ENCODE measurements at regions not wholly inside any gene's neighbourhood (a gene's known extent, or its start where the extent isn't known, plus 50 kb on each side); places are given as distances from the start of the nearest gene placed in this dataset.
A peak's percentile ranks its signal among the peaks of the same experiment; 100 is the strongest.

DNA sequence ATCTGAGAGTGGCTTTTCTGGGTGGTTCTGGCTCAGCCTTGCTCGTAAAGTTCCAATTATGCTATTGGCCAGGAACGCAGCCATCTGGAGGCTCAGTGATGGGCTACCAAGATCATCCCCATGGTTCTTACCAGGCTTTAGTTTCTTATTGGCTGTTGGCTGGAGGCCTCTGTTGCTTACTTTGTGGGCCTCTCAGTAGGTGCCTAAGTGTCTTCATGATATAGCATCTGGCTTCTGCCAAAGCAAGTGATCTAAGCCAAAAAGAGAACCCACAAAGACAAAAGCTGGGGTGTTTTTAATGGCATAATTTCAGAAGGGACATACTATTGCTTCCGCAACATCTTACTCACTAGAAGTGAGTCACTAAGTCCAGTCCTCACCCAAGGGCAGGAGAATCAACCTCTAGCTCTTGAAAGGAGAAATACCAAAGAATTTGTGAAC is 132.0 kb upstream of the MDFIC start:
- POLR2A ChIA-PET: no interaction called here
- peak in 1 of 2 experiments; percentile 43; a peak in 1 of 6 replicates for ATAC-seq
- H3K27ac ChIP-seq: no peak overlapping the region
- CTCF ChIA-PET: no interaction called here
- DNase-seq (ENCODE audit: low read depth in 1 of 2, low spot score in 1 of 2): no peak
- no peak overlapping the region for H3K4me3 ChIP-seq
- FAIRE-seq: no peak
- no peak for TF ChIP-seq CBX8 (IDR thresholded peaks at IDR 0.05)
- no peak for TF ChIP-seq FOSL2 (IDR thresholded peaks at IDR 0.05)
- peak; percentile 25; the same call in 1 of the 2 replicates for TF ChIP-seq FOSL2 (CRISPR knock-in tag; IDR thresholded peaks at IDR 0.05)
- 59% methylated on average over 3 of the region's 3 CpGs for WGBS (ENCODE audit: missing lambda C conversion rate)
- H3K9me3 ChIP-seq: no peaks in the 10 kb centered on the region
- no peaks in the 10 kb centered on the region for H3K4me1 ChIP-seq
- H3K4me2 ChIP-seq: no peak overlapping the region

GRCh38 chr7:114790521-114790920 is 131.4 kb upstream of the MDFIC start:
- no peak for FAIRE-seq

DNA sequence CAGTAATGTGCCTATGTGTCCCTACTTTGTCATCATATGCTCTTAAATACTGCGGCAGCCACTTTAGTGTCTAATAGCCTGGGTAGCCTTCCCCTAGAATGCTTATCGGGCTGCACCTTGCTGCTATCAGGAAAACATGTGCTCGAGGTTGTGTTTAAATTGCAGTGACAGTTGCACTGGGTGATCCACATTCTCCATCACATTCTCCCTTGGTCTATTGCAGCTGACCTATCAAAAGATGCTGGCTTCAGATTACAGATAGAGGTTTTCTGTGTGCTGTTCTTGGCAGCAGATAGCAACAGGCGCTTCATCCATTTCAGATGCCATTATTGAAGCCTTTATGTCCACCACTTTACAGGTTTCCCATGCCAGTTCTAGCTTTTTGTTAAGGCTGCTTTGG is 130.1 kb upstream of the MDFIC start:
- H3K4me1 ChIP-seq: 0 out of 3 replicates have a peak, but pooled peaks cover 7% of the 10 kb centered on the region
- no peaks in the 10 kb centered on the region for H3K9me3 ChIP-seq
- H3K27ac ChIP-seq: no peak overlapping the region
- no peak overlapping the region for H3K4me2 ChIP-seq
- POLR2A ChIA-PET: no interaction called here
- no peak overlapping the region for H3K4me3 ChIP-seq
- TF ChIP-seq CHD2 (IDR thresholded peaks at IDR 0.05; ENCODE audit: low read length, partially characterized antibody) (no peak), JUN (IDR thresholded peaks at IDR 0.05) (no peak), FOSL2 (IDR thresholded peaks at IDR 0.05) (no peak), FOSL2 (CRISPR knock-in tag; IDR thresholded peaks at IDR 0.05) (no peak), BCL3 (IDR thresholded peaks at IDR 0.05) (no peak), USF2 (IDR thresholded peaks at IDR 0.05) (no peak), HOXB13 (CRISPR knock-in tag; IDR thresholded peaks at IDR 0.05; ENCODE audit: low read depth) (no peak), FOSB (CRISPR knock-in tag; IDR thresholded peaks at IDR 0.05) (no peak), EHMT2 (IDR thresholded peaks at IDR 0.05; ENCODE audit: low read depth) (no peak), RAD21 (conservative IDR thresholded peaks at IDR 0.05 in 1 of 2, IDR thresholded peaks at IDR 0.05 in 1 of 2) (no peak), ESRRA (IDR thresholded peaks at IDR 0.05; ENCODE audit: borderline replicate concordance, low read length) (no peak)
- no peak for FAIRE-seq
- 77% methylated on average over 4 of the region's 4 CpGs for WGBS (ENCODE audit: missing lambda C conversion rate)
- DNase-seq (ENCODE audit: low read depth in 1 of 2, low spot score in 1 of 2): no peak
- no peak for ATAC-seq
- CTCF ChIA-PET: no interaction called here

More at GRCh38 chr7:114790521-114790920, 131.4 kb upstream of the MDFIC start:
- Histone ChIP-seq H3K9me3 (no peaks in the 10 kb centered on the region), H3K4me3 (no peak overlapping the region), H3K27ac (no peak overlapping the region), H3K4me2 (no peak overlapping the region), H3K4me1 (no peaks in the 10 kb centered on the region)
- 17% methylated on average over 1 of the region's 1 CpG for WGBS (ENCODE audit: missing lambda C conversion rate)
- TF ChIP-seq HOXA7 (CRISPR knock-in tag; IDR thresholded peaks at IDR 0.05) (no peak), POLR2AphosphoS2 (conservative IDR thresholded peaks at IDR 0.05; ENCODE audit: low read length) (no peak), ZNF302 (CRISPR knock-in tag; IDR thresholded peaks at IDR 0.05) (no peak), NR3C1 (IDR thresholded peaks at IDR 0.05) (no peak), HOXB5 (CRISPR knock-in tag; IDR thresholded peaks at IDR 0.05) (no peak)
- DNase-seq (ENCODE audit: low read depth in 1 of 2, low spot score in 1 of 2) (no peak), ATAC-seq (no peak)
- CTCF ChIA-PET: no interaction called here
- POLR2A ChIA-PET: no interaction called here

DNA sequence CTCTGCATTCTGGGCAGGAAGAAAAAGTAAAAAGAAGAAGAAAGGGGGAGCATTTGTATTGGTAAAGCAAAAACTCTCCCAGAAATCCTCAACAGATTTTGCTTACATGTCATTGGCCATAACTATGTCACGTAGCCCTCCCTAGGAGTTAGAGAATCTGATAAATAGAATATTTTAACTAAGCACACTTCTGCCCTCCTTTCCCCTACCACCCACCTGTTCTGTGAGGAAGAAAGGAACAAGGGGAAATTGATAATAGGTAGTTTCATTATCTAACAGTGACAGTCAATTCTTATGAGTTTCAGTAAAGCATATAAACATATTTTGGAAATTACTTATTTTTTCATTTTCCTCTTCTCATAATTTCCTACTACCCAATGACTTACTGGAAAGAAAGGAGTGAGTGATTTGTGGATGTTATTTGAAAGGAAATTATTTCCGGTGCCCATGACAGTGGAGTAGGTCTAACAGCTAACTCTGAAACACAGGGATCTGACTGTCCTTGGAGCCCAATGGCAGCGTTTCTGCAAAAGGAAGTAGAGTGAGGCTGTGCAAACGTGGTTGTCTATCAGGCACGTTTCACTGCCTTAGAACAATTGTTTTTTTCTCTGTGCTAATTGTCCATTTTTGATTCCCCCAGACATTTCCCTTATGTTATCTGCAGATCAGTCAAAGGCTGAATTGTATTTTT is 128.6 kb upstream of the MDFIC start:
- no peak overlapping the region for H3K4me3 ChIP-seq
- ChIA-PET CTCF (no interaction called here), POLR2A (no interaction called here)
- no peak overlapping the region for H3K4me2 ChIP-seq
- no peak for ATAC-seq
- DNase-seq (ENCODE audit: low read depth in 1 of 2, low spot score in 1 of 2): no peak
- 60% methylated on average over 5 of the region's 5 CpGs for WGBS (ENCODE audit: missing lambda C conversion rate)
- no peak for FAIRE-seq
- H3K4me1 ChIP-seq: 0 out of 3 replicates have a peak, but pooled peaks cover 7% of the 10 kb centered on the region
- no peak overlapping the region for H3K27ac ChIP-seq
- H3K9me3 ChIP-seq: no peaks in the 10 kb centered on the region
- TF ChIP-seq MAFK (IDR thresholded peaks at IDR 0.05; ENCODE audit: partially characterized antibody) (no peak), RFX5 (IDR thresholded peaks at IDR 0.05) (no peak), JUNB (IDR thresholded peaks at IDR 0.05) (no peak), POLR2AphosphoS2 (conservative IDR thresholded peaks at IDR 0.05; ENCODE audit: low read length) (no peak), HEYL (CRISPR knock-in tag; IDR thresholded peaks at IDR 0.05) (no peak), CHD4 (IDR thresholded peaks at IDR 0.05; ENCODE audit: borderline replicate concordance) (no peak), MYC (IDR thresholded peaks at IDR 0.05; ENCODE audit: borderline replicate concordance, low read length) (no peak), HOXB13 (CRISPR knock-in tag; IDR thresholded peaks at IDR 0.05; ENCODE audit: low read depth) (no peak), RNF2 (IDR thresholded peaks at IDR 0.05; ENCODE audit: borderline replicate concordance, low read depth) (no peak), TP53 (CRISPR knock-in tag; IDR thresholded peaks at IDR 0.05) (no peak), ZC3H11A (IDR thresholded peaks at IDR 0.05) (no peak)
- TF ChIP-seq, protein P1, sequence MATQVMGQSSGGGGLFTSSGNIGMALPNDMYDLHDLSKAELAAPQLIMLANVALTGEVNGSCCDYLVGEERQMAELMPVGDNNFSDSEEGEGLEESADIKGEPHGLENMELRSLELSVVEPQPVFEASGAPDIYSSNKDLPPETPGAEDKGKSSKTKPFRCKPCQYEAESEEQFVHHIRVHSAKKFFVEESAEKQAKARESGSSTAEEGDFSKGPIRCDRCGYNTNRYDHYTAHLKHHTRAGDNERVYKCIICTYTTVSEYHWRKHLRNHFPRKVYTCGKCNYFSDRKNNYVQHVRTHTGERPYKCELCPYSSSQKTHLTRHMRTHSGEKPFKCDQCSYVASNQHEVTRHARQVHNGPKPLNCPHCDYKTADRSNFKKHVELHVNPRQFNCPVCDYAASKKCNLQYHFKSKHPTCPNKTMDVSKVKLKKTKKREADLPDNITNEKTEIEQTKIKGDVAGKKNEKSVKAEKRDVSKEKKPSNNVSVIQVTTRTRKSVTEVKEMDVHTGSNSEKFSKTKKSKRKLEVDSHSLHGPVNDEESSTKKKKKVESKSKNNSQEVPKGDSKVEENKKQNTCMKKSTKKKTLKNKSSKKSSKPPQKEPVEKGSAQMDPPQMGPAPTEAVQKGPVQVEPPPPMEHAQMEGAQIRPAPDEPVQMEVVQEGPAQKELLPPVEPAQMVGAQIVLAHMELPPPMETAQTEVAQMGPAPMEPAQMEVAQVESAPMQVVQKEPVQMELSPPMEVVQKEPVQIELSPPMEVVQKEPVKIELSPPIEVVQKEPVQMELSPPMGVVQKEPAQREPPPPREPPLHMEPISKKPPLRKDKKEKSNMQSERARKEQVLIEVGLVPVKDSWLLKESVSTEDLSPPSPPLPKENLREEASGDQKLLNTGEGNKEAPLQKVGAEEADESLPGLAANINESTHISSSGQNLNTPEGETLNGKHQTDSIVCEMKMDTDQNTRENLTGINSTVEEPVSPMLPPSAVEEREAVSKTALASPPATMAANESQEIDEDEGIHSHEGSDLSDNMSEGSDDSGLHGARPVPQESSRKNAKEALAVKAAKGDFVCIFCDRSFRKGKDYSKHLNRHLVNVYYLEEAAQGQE (IDR thresholded peaks at IDR 0.05): no peak
